Gastrocnemius medialis (tissue), 4 donors: ENCODE measurements at regions not wholly inside any gene's neighbourhood (a gene's known extent, or its start where the extent isn't known, plus 50 kb on each side); places are given as distances from the start of the nearest gene placed in this dataset.

Experiments
- POLR2A ChIP-seq, 2 donors: fragments of 450-650 bp; IDR thresholded peaks; one replicate each; pipeline ENCODE4 v1.6.1; 2017; ENCODE audit warnings: antibody characterized with exemption in 2 of 2, mild to moderate bottlenecking in 2 of 2, moderate library complexity in 2 of 2
- TF ChIP-seq, protein P1 (sequence below), 5 experiments: fragments of 450-650 bp in 3 of 5; fragments of 200-600 bp in 2 of 5; sonication (generic) in 2 of 5; IDR thresholded peaks in 4 of 5; conservative IDR thresholded peaks in 1 of 5; 1 replicate in 4 of 5; 2 replicates in 1 of 5; pipeline ENCODE4 v1.5.1; 2016 to 2019; ENCODE audit warnings: antibody characterized with exemption in 5 of 5, mild to moderate bottlenecking in 3 of 5, moderate library complexity in 3 of 5

DNA sequence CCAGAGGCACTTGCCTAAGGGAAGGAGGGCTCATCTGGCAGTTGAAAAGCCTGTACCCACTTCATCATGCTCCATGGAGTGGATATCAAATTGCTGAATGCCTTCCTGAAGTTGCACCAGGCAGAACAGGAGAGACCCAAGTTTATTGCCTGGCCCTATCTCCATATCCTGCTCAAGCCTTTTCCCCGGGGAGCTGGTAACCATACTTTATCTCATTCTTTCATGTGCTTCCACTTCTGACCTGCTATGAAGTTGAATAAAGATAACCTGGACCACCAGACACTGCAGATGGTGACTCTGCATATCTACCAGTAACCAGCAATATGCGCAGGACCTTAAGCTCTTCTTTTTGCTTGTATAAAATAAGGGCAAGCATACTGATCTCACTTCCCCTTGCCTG is 1397.5 kb upstream of the CDH6 start:
- no peak for TF ChIP-seq POLR2A (IDR thresholded peaks at IDR 0.05)
- TF ChIP-seq, protein P1, sequence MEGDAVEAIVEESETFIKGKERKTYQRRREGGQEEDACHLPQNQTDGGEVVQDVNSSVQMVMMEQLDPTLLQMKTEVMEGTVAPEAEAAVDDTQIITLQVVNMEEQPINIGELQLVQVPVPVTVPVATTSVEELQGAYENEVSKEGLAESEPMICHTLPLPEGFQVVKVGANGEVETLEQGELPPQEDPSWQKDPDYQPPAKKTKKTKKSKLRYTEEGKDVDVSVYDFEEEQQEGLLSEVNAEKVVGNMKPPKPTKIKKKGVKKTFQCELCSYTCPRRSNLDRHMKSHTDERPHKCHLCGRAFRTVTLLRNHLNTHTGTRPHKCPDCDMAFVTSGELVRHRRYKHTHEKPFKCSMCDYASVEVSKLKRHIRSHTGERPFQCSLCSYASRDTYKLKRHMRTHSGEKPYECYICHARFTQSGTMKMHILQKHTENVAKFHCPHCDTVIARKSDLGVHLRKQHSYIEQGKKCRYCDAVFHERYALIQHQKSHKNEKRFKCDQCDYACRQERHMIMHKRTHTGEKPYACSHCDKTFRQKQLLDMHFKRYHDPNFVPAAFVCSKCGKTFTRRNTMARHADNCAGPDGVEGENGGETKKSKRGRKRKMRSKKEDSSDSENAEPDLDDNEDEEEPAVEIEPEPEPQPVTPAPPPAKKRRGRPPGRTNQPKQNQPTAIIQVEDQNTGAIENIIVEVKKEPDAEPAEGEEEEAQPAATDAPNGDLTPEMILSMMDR (IDR thresholded peaks at IDR 0.05 in 4 of 5, conservative IDR thresholded peaks at IDR 0.05 in 1 of 5): no peak
